ENCODE measurements at regions not wholly inside any gene's neighbourhood (a gene's known extent, or its start where the extent isn't known, plus 50 kb on each side); places are given as distances from the start of the nearest gene placed in this dataset.
"Not testable (repeated sequence)": the region's sequence is repeated elsewhere in the genome, so short reads cannot be mapped to it uniquely, and the experiment has no call there.

DNA sequence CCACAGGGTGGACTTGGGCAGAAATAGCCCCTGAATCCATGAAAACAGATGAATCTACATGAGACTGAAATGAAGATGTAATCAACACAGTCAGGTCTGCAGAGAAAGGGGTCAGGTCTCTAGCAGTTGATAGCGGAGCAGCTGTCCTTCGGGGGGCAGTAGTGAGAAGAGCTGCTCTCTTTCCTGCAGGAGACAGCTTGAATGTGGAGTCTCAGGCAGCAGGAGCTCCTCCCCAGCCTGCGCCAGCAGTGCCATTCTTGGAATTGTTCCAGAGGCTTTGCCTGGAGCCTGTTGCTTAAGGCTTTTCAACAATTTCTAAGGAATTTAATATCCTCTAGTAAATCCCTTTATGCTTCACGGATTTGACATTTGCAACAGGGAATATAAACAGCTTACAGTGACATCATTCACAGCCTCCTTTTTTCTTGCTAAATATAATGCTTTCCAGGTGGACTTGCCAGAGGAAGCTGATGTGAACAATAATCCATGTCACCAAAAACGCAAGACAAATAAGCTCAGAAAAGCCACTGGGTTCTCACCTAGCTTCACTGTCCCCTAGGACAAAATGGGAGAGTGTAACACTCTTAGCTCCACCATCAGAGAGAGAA is 1535.1 kb downstream of the RPIA start:
- not testable (repeated sequence) for DNase-seq (ENCODE audit: low read depth)

DNA sequence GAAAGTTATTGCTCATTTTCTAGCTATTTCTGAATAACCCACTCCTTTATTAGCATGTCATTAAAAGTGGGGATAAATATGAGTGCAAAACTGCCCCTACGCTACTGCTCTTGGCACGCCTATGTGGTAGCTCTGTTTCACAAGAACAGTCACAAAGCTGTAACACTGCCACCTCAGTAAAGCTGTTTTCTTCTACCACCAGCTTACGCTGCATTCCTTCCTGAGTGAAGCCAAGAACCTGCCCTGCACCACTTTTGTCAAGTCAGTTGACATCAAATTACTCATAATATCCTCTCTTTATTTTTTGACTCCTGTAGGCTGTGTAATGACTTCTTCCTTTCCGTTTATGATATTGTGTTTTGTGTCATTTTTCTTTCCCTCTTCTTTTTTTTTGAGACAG is 1539.7 kb downstream of the RPIA start:
- not testable (repeated sequence) for DNase-seq (ENCODE audit: low read depth)

DNA sequence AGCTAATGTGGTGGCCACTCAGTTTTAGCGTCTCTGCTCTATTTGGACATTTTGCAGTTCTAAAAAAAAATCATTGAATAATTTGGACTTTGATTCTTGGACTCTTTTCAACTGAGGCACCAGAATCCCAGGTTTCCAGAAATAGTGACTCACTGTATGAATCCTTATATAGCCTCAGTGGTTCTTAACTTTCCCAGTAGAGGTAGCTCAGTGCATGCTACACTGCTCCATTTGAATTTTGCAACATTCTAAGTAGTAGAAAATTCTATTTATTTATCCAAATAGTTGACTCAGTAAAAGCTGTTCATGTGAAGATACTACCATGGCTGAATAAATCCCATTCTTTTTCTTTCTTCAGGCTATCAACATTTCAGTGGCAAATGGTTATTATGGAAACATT is 1544.0 kb downstream of the RPIA start:
- DNase-seq (ENCODE audit: low read depth): not testable (repeated sequence)

DNA sequence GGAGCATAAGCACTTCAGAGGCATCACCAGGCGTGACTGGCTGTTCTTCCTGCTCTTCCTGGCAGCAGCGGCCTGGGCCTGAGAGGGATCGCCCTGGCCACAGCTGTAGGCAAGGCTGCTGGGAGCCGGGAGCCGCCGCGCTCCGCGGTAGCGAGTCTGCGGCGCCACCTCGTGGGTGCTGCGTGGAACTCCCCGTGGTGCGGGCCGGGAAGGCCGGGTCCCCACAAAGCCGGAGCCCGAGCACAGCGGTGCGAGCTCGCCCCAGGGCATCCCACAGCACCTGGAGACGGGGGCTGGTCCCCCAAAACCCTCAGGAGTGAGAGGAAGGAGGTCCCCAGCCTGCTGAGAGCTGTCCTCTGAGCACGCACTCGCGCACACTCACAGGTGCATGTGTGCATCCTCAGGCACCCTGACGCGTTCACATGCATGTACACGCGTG is 1546.5 kb downstream of the RPIA start:
- not testable (repeated sequence) for DNase-seq (ENCODE audit: low read depth)

DNA sequence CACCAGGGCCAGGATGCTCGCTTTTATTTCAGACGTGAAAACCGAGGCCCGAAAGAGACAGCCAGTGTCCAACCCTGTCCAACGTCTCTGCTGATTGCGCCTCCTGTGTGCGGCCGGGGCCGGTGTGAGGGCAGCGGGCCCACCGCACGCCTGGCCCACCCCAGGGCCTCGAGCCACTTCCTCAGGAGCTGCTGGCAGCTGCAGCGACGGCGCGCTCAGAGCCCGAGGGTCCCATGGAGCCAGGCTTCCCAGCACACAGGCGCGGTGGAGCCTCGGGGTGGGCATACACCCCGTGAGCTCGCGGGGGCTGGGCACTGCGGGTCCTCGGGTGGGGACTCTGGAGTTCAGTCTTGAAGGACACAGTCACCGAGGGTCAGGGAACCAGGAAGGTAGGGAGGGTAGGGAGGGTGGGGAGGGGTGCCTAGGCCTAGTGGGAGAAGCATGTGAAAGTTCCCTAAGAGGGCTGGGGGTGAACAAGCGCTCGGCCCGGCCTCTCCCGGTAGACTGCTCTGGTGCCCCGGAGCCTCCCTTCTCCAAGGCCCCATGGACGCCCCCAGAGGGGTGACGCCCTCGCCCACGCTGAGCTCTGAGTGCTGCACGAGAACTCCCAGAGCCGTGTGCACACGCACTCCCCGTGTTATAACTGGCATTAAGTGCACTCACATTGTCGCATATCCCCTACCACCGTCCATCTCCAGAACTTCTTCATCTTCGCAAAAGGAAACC is 1547.2 kb downstream of the RPIA start:
- DNase-seq (ENCODE audit: low read depth): not testable (repeated sequence)

DNA sequence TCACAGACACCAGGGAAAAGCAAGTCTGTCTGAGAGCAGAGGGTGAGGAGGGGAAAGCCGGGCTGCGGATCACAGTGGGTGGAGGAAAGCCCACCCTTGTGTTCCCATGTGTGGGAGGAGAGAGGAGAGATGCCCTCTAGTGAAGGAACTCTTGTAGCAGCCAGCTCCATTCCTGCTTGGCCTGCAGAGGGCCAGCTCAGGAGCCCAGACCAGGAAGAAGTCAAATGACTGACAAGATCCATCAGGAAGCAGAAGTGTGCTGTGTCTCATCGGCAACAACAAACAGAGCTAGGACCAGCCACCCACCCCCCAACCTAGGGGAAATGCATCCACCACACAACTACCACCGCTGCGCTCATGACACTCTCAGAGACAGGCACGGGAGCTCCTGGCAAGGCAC is 1548.3 kb downstream of the RPIA start:
- DNase-seq (ENCODE audit: low read depth): not testable (repeated sequence)

DNA sequence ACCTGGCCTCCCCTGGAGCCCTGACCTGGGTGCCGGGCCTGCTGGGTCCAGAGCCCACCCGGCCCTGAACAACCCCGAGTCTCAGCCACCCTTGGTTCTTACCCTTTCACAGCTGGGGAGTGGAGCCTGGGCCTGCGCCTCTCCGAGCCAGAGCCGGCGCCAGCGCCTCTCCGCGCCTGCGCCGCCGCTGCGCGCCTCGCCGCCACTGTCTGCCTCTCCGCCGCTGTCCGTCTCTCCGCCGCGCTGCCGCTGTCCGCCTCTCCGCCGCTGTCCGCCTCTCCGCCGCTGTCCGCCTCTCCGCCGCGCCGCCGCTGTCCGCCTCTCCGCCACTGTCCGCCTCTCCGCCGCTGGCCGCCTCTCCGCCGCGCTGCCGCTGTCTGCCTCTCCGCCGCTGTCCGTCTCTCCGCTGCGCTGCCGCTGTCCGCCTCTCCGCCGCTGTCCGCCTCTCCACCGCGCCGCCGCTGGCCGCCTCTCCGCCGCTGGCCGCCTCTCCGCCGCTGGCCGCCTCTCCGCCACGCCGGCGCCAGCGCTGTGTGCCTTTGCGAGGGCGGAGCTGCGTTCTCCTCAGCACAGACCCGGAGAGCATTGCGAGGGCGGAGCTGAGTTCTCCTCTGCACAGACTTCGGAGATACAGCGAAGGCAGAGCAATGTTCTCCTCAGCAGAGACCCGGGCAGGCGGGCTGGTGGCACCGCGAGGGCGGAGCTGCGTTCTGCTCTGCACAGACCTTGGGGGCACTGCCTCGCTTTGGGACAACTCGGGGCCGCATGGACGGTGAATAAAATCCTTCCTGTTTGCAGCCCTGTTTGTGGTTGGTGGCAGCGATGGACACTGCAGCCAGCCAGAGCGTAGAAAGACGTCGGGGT is 1553.7 kb downstream of the RPIA start:
- not testable (repeated sequence) for DNase-seq (ENCODE audit: low read depth)

DNA sequence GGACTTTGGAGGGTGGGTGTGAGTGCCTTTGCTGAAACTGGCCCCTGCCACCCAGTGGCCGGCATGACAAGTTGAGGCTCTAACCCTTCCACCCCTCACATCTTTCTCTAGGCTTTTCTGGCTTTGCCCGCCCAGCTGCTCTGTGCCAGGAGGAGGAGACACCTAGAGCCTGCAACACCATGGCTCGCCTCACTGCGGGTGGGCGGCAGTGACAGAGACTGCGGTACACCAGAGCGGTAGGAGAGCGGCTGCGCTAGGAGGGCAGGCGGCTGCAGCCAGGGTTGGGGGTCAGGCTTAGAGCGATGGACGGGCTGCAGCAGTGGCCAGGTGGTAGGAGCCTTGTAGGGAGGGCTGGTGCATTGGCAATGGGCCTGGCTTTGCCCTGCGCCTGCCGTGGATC is 1556.9 kb downstream of the RPIA start:
- DNase-seq (ENCODE audit: low read depth): not testable (repeated sequence)

DNA sequence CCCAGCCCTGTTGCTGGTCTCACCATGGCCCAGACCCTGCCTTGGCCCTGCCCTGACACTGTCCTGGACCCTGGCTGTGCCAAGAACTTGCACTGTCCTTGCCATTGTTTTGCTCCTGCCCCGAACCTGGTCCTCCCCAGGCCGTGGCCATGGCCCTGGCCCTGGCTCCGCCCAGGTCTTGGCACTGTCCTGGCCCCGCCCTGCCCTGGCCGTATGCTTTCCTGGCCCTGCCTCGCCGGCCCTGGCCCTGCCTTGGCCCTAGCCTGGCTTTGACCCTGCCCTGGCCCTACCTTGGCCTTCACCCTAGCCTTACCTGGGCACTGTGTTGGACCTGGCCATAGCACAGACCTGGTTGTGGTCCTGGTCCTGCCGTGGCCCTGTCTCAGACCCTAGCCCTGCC is 1558.9 kb downstream of the RPIA start:
- not testable (repeated sequence) for DNase-seq (ENCODE audit: low read depth)

DNA sequence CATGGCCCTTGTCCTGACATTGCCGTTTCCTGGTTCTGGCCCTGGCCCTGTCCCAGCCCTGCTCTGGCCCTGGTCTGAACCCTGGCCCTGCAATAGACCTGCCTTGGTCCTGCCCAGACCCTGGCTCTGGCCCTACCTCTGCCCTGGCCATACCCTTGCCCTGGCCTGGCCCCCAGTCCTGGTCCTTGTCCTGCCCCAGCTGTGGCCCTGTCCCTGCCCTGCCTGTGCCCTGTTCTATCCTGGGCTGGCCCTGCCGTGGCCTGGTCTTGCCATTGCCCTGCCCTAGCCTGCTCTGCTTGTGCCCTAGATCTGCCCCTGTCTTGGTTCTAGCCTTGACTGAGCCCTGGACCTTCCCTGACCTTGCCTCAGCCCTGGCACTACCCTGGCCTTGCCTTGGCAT is 1560.1 kb downstream of the RPIA start:
- DNase-seq (ENCODE audit: low read depth): not testable (repeated sequence)

DNA sequence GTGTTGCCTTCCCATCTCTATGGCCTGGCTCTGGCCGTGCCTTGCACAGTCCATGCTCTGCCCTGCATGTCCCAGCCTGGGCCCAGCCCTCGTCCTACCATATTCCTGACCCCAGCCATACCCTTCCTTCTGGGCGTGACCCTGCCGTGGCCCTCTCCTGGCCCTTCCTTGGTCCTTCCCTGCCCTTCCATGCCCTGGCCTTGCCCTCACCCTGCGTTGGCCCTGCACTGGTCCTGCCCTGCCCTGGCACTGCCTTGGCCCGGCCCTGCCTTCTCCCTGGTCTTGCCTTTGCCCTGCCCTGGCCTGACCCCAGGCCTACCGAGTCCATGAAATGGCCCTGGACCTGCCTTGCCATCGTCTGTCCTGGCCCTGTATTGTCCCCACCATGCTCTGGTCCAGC is 1561.8 kb downstream of the RPIA start:
- not testable (repeated sequence) for DNase-seq (ENCODE audit: low read depth)

DNA sequence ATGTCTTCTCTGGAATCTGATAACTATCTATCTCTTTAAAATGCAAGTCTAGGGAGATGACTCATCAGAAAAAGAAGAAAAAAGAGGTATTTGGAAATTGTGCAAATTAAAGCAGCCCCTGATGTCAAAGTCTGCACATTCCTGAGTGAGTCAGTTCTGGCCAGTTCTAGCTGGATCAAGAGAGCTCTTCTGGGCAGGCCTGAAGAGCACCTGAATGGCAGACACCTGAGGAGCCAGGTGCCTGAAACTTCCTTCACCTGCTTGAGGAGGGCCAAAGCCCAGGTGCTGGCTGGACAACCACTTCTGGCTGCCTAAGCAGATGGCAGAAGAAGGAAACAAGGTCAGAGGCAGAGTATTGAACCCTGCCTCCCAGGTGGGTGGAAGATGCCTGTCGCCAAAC is 1575.4 kb downstream of the RPIA start:
- not testable (repeated sequence) for DNase-seq (ENCODE audit: low read depth)

DNA sequence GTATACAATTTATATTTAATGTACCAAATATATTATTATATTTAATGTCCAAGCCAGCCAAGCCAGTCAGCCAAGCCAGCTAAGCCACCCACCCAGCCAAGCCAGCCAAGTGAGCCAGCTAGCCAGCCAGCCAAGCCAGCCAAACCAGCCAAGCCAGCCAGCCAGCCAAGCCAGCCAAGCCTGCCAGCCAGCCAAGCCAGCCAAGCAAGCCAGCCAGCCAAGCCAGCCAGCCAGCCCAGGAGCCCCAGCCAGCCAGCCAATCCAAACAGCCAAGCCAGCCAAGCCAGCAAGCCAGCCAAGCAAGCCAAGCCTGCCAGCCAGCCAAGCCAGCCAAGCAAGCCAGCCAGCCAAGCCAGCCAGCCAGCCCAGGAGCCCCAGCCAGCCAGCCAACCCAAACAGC is 1596.3 kb downstream of the RPIA start:
- not testable (repeated sequence) for DNase-seq (ENCODE audit: low read depth)

DNA sequence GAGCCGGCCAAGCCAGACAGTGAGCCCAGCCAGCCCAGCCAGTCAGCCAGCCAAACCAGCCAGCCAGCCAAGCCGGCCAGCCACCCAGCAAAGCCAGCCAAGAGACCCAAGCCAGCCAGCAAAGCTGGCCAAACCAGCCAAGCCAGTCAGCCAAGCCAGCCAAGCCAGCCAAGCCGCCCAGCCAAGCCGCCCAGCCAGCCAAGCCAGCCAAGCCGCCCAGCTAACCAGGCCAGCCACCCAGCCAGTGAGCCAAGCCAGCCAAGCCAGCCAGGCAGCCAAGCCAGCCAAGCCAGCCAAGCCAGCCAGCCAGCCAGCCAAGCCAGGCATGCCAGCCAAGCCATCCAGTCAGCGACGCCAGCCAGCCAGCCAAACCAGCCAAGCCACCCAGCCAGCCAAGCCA is 1596.9 kb downstream of the RPIA start:
- DNase-seq (ENCODE audit: low read depth): not testable (repeated sequence)

DNA sequence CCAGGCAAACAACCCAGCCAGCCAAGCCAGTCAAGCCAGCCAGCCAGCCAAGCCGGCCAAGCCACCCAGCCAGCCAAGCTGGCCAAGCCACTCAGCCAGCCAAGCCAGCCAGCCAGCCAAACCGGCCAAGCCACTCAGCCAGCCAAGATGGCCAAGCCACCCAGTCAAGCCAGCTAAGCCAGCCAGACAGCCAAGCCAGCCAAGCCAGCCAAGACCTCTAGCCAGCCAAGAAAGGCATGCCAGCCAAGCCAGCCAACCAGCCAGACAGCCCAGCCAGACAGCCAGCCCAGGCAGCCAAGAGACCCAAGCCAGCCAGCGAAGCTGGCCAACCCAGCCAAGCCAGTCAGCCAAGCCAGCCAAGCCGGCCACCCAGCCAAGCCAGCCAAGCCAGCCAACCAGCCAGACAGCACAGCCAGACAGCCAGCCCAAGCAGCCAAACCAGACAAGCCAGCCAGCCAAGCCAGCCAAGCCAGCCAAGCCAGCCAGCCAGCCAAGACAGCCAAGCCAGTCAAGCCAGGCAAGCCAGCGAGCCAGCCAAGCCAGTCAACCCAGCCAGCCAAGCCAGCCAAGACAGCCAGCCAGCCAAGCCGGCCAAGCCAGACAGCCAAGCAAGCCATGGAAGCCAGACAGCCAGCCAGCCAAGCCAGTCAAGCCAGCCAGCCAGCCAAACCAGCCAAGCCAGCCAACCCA is 1598.0 kb downstream of the RPIA start:
- DNase-seq (ENCODE audit: low read depth): not testable (repeated sequence)

DNA sequence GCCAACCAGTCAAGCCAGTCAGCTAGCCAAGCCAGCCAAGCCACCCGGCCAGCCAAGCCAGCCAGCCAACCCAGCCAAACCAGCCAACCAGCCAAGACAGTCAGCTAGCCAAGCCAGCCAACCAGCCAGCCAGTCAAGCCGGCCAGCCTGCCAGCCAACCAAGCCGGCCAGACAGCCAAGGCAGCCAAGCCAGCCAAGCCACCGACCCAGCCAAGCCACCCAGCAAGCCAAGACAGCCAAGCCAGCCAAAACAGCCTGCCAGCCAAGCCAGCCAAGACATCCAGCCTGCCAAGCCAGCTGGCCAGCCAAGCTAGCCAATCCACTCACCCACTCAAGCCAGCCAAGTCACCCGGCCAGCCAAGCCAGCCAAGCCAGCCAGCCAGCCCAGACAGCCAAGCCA is 1599.2 kb downstream of the RPIA start:
- not testable (repeated sequence) for DNase-seq (ENCODE audit: low read depth)

DNA sequence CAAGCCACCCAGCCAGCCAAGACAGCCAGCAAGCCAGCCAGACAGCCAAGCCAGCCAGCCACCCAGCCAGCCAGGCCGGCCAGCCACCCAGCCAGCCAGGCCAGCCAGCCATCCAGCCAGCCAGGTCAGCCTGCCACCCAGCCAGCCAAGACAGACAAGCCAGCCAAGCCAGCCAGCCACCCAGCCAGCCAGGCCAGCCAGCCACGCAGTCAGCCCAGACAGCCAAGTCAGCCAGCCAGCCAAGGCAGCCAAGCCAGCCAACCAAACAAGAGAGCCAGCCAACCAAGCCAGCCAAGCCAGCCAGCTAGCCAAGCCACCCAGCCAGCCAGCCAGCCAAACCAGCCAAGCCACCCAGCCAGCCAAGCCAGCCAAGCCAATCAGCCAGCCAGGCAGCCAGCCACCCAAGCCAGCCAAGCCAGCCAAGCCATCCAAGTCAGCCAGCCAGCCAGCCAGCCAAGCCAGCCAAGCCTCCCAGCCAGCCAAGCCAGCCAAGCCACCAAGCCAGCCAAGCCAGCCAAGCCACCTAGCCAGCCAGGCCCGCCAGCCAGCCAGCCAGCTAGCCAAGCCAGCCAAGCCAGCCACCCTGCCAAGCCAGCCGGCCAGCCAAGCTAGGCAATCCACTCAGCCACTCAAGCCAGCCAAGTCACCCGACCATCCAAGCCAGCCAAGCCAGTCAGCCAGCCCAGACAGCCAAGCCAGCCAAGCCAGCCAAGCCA is 1599.9 kb downstream of the RPIA start:
- DNase-seq (ENCODE audit: low read depth): not testable (repeated sequence)

DNA sequence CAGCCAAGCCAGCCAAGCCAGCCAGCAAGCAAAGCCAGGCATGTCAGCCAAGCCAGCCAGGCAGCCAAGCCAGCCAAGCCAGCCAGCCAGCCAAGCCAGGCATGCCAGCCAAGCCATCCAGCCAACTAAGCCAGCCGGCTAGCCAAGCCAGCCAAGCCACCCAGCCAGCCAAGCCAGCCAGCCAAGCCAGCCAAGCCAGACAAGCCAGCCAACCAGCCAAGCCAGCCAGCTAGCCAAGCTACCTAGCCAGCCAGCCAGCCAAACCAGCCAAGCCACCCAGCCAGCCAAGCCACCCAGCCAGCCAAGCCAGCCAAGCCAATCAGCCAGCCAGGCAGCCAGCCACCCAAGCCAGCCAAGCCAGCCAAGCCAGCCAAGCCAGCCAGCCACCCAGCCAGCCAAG is 1600.5 kb downstream of the RPIA start:
- not testable (repeated sequence) for DNase-seq (ENCODE audit: low read depth)

DNA sequence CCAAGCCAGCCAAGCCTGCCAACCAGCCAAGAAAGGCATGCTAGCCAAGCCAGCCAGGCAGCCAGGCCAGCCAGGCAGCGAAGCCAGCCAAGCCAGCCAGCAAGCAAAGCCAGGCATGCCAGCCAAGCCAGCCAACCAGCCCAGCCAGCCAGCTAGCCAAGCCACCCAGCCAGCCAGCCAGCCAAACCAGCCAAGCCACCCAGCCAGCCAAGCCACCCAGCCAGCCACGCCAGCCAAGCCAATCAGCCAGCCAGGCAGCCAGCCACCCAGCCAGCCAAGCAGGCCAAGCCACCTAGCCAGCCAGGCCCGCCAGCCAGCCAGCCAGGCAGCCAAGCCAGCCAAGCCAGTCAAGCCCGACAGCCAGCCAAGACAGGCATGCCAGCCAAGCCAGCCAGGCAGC is 1601.0 kb downstream of the RPIA start:
- not testable (repeated sequence) for DNase-seq (ENCODE audit: low read depth)

DNA sequence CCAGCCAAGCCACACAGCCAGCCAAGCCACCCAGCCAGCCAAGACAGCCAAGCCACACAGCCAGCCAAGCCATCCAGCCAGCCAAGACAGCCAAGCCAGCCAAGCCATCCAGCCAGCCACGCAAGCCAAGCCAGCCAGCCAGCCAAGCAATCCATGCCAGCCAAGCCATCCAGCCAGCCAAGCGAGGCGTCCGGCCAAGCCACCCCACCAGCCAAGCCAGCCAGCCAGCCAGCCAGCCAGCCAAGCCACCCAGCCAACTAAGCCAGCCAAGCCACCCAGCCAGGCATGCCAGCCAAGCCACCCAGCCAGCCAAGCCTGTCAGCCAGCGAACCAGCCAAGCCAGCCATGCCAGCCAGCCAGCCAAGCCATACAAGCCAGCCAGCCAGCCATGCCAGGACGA is 1601.8 kb downstream of the RPIA start:
- not testable (repeated sequence) for DNase-seq (ENCODE audit: low read depth)

DNA sequence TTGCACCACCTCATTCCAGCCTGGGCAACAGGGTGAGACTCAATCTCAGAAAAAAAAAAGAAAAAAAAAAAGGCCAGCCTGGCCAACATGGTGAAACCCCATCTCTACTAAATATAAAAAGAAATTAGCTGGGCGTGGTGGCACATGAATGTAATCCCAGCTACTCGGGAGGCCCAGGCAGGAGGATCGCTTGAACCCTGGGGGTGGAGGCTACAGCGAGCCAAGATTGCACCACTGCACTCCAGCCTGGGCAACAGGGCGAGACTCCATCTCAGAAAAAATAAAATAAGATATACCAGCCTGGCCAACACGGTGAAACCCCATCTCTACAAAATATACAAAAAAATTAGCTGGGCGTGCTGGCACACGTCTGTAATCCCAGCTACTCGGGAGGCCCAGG is 1602.3 kb downstream of the RPIA start:
- not testable (repeated sequence) for DNase-seq (ENCODE audit: low read depth)

Measured in GM04503 (cell line).